ENCODE measurements at regions not wholly inside any gene's neighbourhood (a gene's known extent, or its start where the extent isn't known, plus 50 kb on each side); places are given as distances from the start of the nearest gene placed in this dataset.
"Not testable (repeated sequence)": the region's sequence is repeated elsewhere in the genome, so short reads cannot be mapped to it uniquely, and the experiment has no call there.

GRCh38 chr7:153934048-153934447 lies 118.2 kb upstream of the DPP6 start:
- no peak for DNase-seq (ENCODE audit: low spot score)
- in situ Hi-C loops (cut with HindIII; ENCODE audit: low sequenced_read_pairs) = no loop called here

GRCh38 chr7:153934629-153935028 lies 117.6 kb upstream of the DPP6 start:
- peak; percentile 88 for DNase-seq (ENCODE audit: low spot score)
- in situ Hi-C loops (cut with HindIII; ENCODE audit: low sequenced_read_pairs) = no loop called here

- in situ Hi-C loops (cut with HindIII; ENCODE audit: low sequenced_read_pairs) = no loop called here
- no peak for DNase-seq (ENCODE audit: low spot score)
Measured at GRCh38 chr7:153935095-153935494, 117.1 kb upstream of the DPP6 start.

- in situ Hi-C loops (cut with HindIII; ENCODE audit: low sequenced_read_pairs) = no loop called here
- DNase-seq (ENCODE audit: low spot score) = no peak
Measured at GRCh38 chr7:153938451-153938850, 113.7 kb upstream of the DPP6 start.

- in situ Hi-C loops (cut with HindIII; ENCODE audit: low sequenced_read_pairs) = no loop called here
- DNase-seq (ENCODE audit: low spot score) = no peak
Measured at GRCh38 chr7:153939177-153939576, 113.0 kb upstream of the DPP6 start.

- in situ Hi-C loops (cut with HindIII; ENCODE audit: low sequenced_read_pairs) = no loop called here
- no peak for DNase-seq (ENCODE audit: low spot score)
Measured at GRCh38 chr7:153939654-153940053, 112.5 kb upstream of the DPP6 start.

GRCh38 chr7:153941061-153941460 lies 111.1 kb upstream of the DPP6 start:
- in situ Hi-C loops (cut with HindIII; ENCODE audit: low sequenced_read_pairs) = no loop called here
- DNase-seq (ENCODE audit: low spot score) = no peak

- in situ Hi-C loops (cut with HindIII; ENCODE audit: low sequenced_read_pairs) = no loop called here
- DNase-seq (ENCODE audit: low spot score) = peak; percentile 54
Measured at GRCh38 chr7:153942036-153942435, 110.2 kb upstream of the DPP6 start.

- in situ Hi-C loops (cut with HindIII; ENCODE audit: low sequenced_read_pairs) = no loop called here
- peak; percentile 53 for DNase-seq (ENCODE audit: low spot score)
Measured at GRCh38 chr7:153943457-153943856, 108.7 kb upstream of the DPP6 start.

GRCh38 chr7:153943861-153944260 lies 108.3 kb upstream of the DPP6 start:
- in situ Hi-C loops (cut with HindIII; ENCODE audit: low sequenced_read_pairs) = no loop called here

GRCh38 chr7:153948060-153948459 lies 104.1 kb upstream of the DPP6 start:
- in situ Hi-C loops (cut with HindIII; ENCODE audit: low sequenced_read_pairs) = no loop called here
- DNase-seq (ENCODE audit: low spot score) = peak; percentile 40

More at GRCh38 chr7:153943861-153944260, 108.3 kb upstream of the DPP6 start:
- peak; percentile 63 for DNase-seq (ENCODE audit: low spot score)

- in situ Hi-C loops (cut with HindIII; ENCODE audit: low sequenced_read_pairs) = no loop called here
- DNase-seq (ENCODE audit: low spot score) = no peak
Measured at GRCh38 chr7:153951316-153951715, 100.9 kb upstream of the DPP6 start.

- DNase-seq (ENCODE audit: low spot score) = no peak
- in situ Hi-C loops (cut with HindIII; ENCODE audit: low sequenced_read_pairs) = no loop called here
Measured at GRCh38 chr7:153954477-153954876, 97.7 kb upstream of the DPP6 start.

- in situ Hi-C loops (cut with HindIII; ENCODE audit: low sequenced_read_pairs); DNase-seq (ENCODE audit: low spot score): not testable (repeated sequence)
Measured at GRCh38 chr7:153957677-153958076, 94.5 kb upstream of the DPP6 start.

GRCh38 chr7:153958381-153958780 lies 93.8 kb upstream of the DPP6 start:
- DNase-seq (ENCODE audit: low spot score) = peak; percentile 71
- in situ Hi-C loops (cut with HindIII; ENCODE audit: low sequenced_read_pairs) = not testable (repeated sequence)

GRCh38 chr7:153958789-153959188 lies 93.4 kb upstream of the DPP6 start:
- in situ Hi-C loops (cut with HindIII; ENCODE audit: low sequenced_read_pairs) = not testable (repeated sequence)

GRCh38 chr7:153964481-153965112 lies 87.6 kb upstream of the DPP6 start:
- peak; percentile 92 for DNase-seq (ENCODE audit: low spot score)
- in situ Hi-C loops (cut with HindIII; ENCODE audit: low sequenced_read_pairs) = not testable (repeated sequence)

More at GRCh38 chr7:153958789-153959188, 93.4 kb upstream of the DPP6 start:
- DNase-seq (ENCODE audit: low spot score) = peak; percentile 96

GRCh38 chr7:153969016-153969415 lies 83.2 kb upstream of the DPP6 start:
- in situ Hi-C loops (cut with HindIII; ENCODE audit: low sequenced_read_pairs); DNase-seq (ENCODE audit: low spot score): not testable (repeated sequence)

- in situ Hi-C loops (cut with HindIII; ENCODE audit: low sequenced_read_pairs) = not testable (repeated sequence)
Measured at GRCh38 chr7:153974603-153975002, 77.6 kb upstream of the DPP6 start.

GRCh38 chr7:153976745-153977144 lies 75.5 kb upstream of the DPP6 start:
- DNase-seq (ENCODE audit: low spot score); in situ Hi-C loops (cut with HindIII; ENCODE audit: low sequenced_read_pairs): not testable (repeated sequence)

More at GRCh38 chr7:153974603-153975002, 77.6 kb upstream of the DPP6 start:
- DNase-seq (ENCODE audit: low spot score) = not testable (repeated sequence)

- DNase-seq (ENCODE audit: low spot score); in situ Hi-C loops (cut with HindIII; ENCODE audit: low sequenced_read_pairs): not testable (repeated sequence)
Measured at GRCh38 chr7:153983186-153983585, 69.0 kb upstream of the DPP6 start.
